H9 (cell line): ENCODE measurements at regions not wholly inside any gene's neighbourhood (a gene's known extent, or its start where the extent isn't known, plus 50 kb on each side); places are given as distances from the start of the nearest gene placed in this dataset.

Source experiments
- DNase-seq: peaks from one replicate; pipeline ENCODE4 v3.0.0-alpha.2; 2017
- H2AFZ ChIP-seq: one replicate; pipeline ENCODE4 v1.6.1; 2013; ENCODE audit warnings: mild to moderate bottlenecking, low read length, control low read depth, moderate library complexity
- H2AK5ac ChIP-seq: 2 replicates; pipeline ENCODE4 v1.6.1; 2013; ENCODE audit warnings: low read length, control low read depth, mixed read lengths; ENCODE audit not compliant: insufficient read length
- H2BK120ac ChIP-seq: one replicate; pipeline ENCODE4 v1.6.1; 2013; ENCODE audit warnings: low read depth, mild to moderate bottlenecking, low read length, control low read depth, inconsistent platforms; ENCODE audit not compliant: poor library complexity, severe bottlenecking
- H2BK12ac ChIP-seq: 2 replicates; pipeline ENCODE4 v1.6.1; 2013; ENCODE audit warnings: low read length, control low read depth, mixed read lengths, low read depth; ENCODE audit not compliant: insufficient read length
- H2BK15ac ChIP-seq: 2 replicates; pipeline ENCODE4 v1.6.1; 2013; ENCODE audit warnings: low read depth, low read length, control low read depth
- H2BK20ac ChIP-seq: one replicate; pipeline ENCODE4 v1.6.1; 2013; ENCODE audit warnings: low read depth, mild to moderate bottlenecking, low read length, control low read depth, inconsistent platforms; ENCODE audit not compliant: poor library complexity, severe bottlenecking
- H2BK5ac ChIP-seq: 2 replicates; pipeline ENCODE4 v1.6.1; 2013; ENCODE audit warnings: low read length, control low read depth, mixed read lengths; ENCODE audit not compliant: insufficient read length
- H3K14ac ChIP-seq: 2 replicates; pipeline ENCODE4 v1.6.1; 2013; ENCODE audit warnings: low read length, control low read depth; ENCODE audit not compliant: insufficient read depth
- H3K18ac ChIP-seq: 2 replicates; pipeline ENCODE4 v1.6.1; 2013; ENCODE audit warnings: low read depth, mild to moderate bottlenecking, mixed read lengths, low read length, control low read depth; ENCODE audit not compliant: insufficient read length
- H3K23ac ChIP-seq: 2 replicates; pipeline ENCODE4 v1.6.1; 2013; ENCODE audit warnings: low read length, control low read depth, mixed read lengths, low read depth; ENCODE audit not compliant: insufficient read length
- H3K23me2 ChIP-seq: 2 replicates; pipeline ENCODE4 v1.6.1; 2013; ENCODE audit warnings: low read depth, mild to moderate bottlenecking, mixed read lengths, low read length, control low read depth; ENCODE audit not compliant: insufficient read length, poor library complexity, severe bottlenecking
- H3K27ac ChIP-seq: 2 replicates; pipeline ENCODE4 v1.5.1; 2013; ENCODE audit warnings: low read length, control low read depth, mixed read lengths, low read depth; ENCODE audit not compliant: insufficient read length
- H3K27me3 ChIP-seq: 2 replicates; pipeline ENCODE4 v1.6.1; 2013; ENCODE audit warnings: low read length, control low read depth, inconsistent platforms; ENCODE audit not compliant: insufficient read depth
- H3K4ac ChIP-seq: 2 replicates; pipeline ENCODE4 v1.6.1; 2013; ENCODE audit warnings: low read depth, mild to moderate bottlenecking, control low read depth, inconsistent platforms, low read length, moderate library complexity
- H3K4me1 ChIP-seq: 2 replicates; pipeline ENCODE4 v1.6.1; 2013; ENCODE audit warnings: low read length, control low read depth, inconsistent platforms; ENCODE audit not compliant: insufficient read depth
- H3K4me2 ChIP-seq: 2 replicates; pipeline ENCODE4 v1.6.1; 2013; ENCODE audit warnings: low read length, control low read depth, mixed read lengths; ENCODE audit not compliant: insufficient read length, insufficient read depth
- H3K56ac ChIP-seq: 2 replicates; pipeline ENCODE4 v1.6.1; 2013; ENCODE audit warnings: low read depth, mild to moderate bottlenecking, mixed read lengths, low read length, control low read depth; ENCODE audit not compliant: insufficient read length
- H3K79me1 ChIP-seq: 2 replicates; pipeline ENCODE4 v1.6.1; 2013; ENCODE audit warnings: low read depth, mild to moderate bottlenecking, moderate library complexity, low read length, control low read depth, inconsistent platforms; ENCODE audit not compliant: insufficient read depth, poor library complexity, severe bottlenecking
- H3K79me2 ChIP-seq: 2 replicates; pipeline ENCODE4 v1.6.1; 2013; ENCODE audit warnings: low read length, control low read depth, inconsistent platforms; ENCODE audit not compliant: insufficient read depth
- H3K9ac ChIP-seq: 2 replicates; pipeline ENCODE4 v1.6.1; 2013; ENCODE audit warnings: low read length, control low read depth, mixed read lengths; ENCODE audit not compliant: insufficient read length; ENCODE audit errors: extremely low read depth
- H3K9me3 ChIP-seq: one replicate; pipeline ENCODE4 v1.6.1; 2013; ENCODE audit warnings: low read depth, low read length, inconsistent platforms; ENCODE audit not compliant: control insufficient read depth
- H3T11ph ChIP-seq: one replicate; pipeline ENCODE4 v1.6.1; 2013; ENCODE audit warnings: mild to moderate bottlenecking, low read length, control low read depth, inconsistent platforms
- H4K20me1 ChIP-seq: one replicate; pipeline ENCODE4 v1.6.1; 2013; ENCODE audit not compliant: control insufficient read depth, insufficient read length, insufficient read depth
- H4K5ac ChIP-seq: 2 replicates; pipeline ENCODE4 v1.6.1; 2013; ENCODE audit warnings: low read depth, mild to moderate bottlenecking, mixed read lengths, low read length, control low read depth; ENCODE audit not compliant: insufficient read length
- H4K8ac ChIP-seq: replicated peaks from 2 replicates; pipeline ENCODE4 v1.6.1; 2013; ENCODE audit warnings: low read length, control low read depth, mixed read lengths, low read depth; ENCODE audit not compliant: insufficient read length
- H4K91ac ChIP-seq: 2 replicates; pipeline ENCODE4 v1.6.1; 2013; ENCODE audit warnings: low read depth, mild to moderate bottlenecking, moderate library complexity, mixed read lengths, low read length, control low read depth; ENCODE audit not compliant: insufficient read length
- H3K27ac Mint-ChIP-seq, 3 experiments: 2 replicates in 2 of 3; 3 replicates in 1 of 3; pipeline ENCODE4 v1.8.0; 2020 to 2021; ENCODE audit warnings: mixed read lengths in 3 of 3, mild to moderate bottlenecking in 1 of 3, moderate library complexity in 1 of 3
- H3K27me3 Mint-ChIP-seq: 2 replicates; pipeline ENCODE4 v1.8.0; 2021; ENCODE audit warnings: low read depth, mild to moderate bottlenecking, moderate library complexity, mixed read lengths
- H3K36me3 Mint-ChIP-seq, 3 experiments: 2 replicates in 2 of 3; 3 replicates in 1 of 3; pipeline ENCODE4 v1.8.0; 2020 to 2021; ENCODE audit warnings: low read depth in 3 of 3, mixed read lengths in 3 of 3; ENCODE audit not compliant: insufficient read depth in 1 of 3
- H3K4me1 Mint-ChIP-seq, 2 experiments: 2 replicates each; pipeline ENCODE4 v1.8.0; 2020; ENCODE audit warnings: mixed read lengths in 2 of 2
- H3K4me3 Mint-ChIP-seq, 2 experiments: 2 replicates in 1 of 2; 3 replicates in 1 of 2; pipeline ENCODE4 v1.8.0; 2020 to 2021; ENCODE audit warnings: mild to moderate bottlenecking in 2 of 2, mixed read lengths in 2 of 2, moderate library complexity in 1 of 2
- H3K9me3 Mint-ChIP-seq, 2 experiments: 2 replicates in 1 of 2; 3 replicates in 1 of 2; pipeline ENCODE4 v1.8.0; 2020; ENCODE audit warnings: mild to moderate bottlenecking in 2 of 2, mixed read lengths in 2 of 2, moderate library complexity in 1 of 2
- CTCF ChIP-seq: fragments of 200-600 bp; sonication (generic); conservative IDR thresholded peaks from 3 replicates; pipeline ENCODE4 v1.8.0; 2021; ENCODE audit warnings: antibody characterized with exemption, mild to moderate bottlenecking
- WGBS: extraction: QIAGEN DNeasy Blood & Tissue Kit; methylation state at CpG from one replicate; pipeline ENCODE4 v1.1.7; 2013; ENCODE audit warnings: missing lambda C conversion rate, low lambda C conversion rate, mixed read lengths; ENCODE audit not compliant: insufficient read length; ENCODE audit errors: extremely low coverage; 5-methylcytosine and 5-hydroxymethylcytosine counted together

- Mint-ChIP-seq H3K4me1 (peaks cover 10 to 15% of the 10 kb centered on the region in 2 experiments), H3K36me3 (no peaks in the 10 kb centered on the region), H3K4me3 (no peak overlapping the region), H3K27me3 (no peaks in the 10 kb centered on the region), H3K9me3 (no peaks in the 10 kb centered on the region), H3K27ac (peak overlapping the region in 2 of 3 experiments; percentile 83 to 84; a peak in 5 of 7 replicates)
- H3K14ac ChIP-seq = no peak overlapping the region
- H3K4me1 ChIP-seq = 0 out of 2 replicates have a peak, but pooled peaks cover 4% of the 10 kb centered on the region
- no peak overlapping the region for H3K4ac ChIP-seq
- no peaks in the 10 kb centered on the region for H3K9me3 ChIP-seq
- peak; percentile 30 for DNase-seq
- no peak overlapping the region for H2BK15ac ChIP-seq
- no peak for TF ChIP-seq CTCF
- H2BK20ac ChIP-seq = no peak overlapping the region
- no peaks in the 10 kb centered on the region for H4K20me1 ChIP-seq
- no peak overlapping the region for H3K4me2 ChIP-seq
- no peak overlapping the region for H2BK12ac ChIP-seq
- H2BK120ac ChIP-seq = no peak overlapping the region
- H2AFZ ChIP-seq = peak overlapping the region; percentile 62
- no peak overlapping the region for H3K23ac ChIP-seq
- no peak overlapping the region for H4K8ac ChIP-seq
- no peaks in the 10 kb centered on the region for H3K79me2 ChIP-seq
- H3K27ac ChIP-seq = no peak overlapping the region
- H3K79me1 ChIP-seq = no peaks in the 10 kb centered on the region
- H3K23me2 ChIP-seq = no peaks in the 10 kb centered on the region
- H3K27me3 ChIP-seq = no peaks in the 10 kb centered on the region
- no peak overlapping the region for H3K56ac ChIP-seq
- H3K9ac ChIP-seq = no peak overlapping the region
- no peak overlapping the region for H3K18ac ChIP-seq
- H4K5ac ChIP-seq = no peak overlapping the region
- H4K91ac ChIP-seq = no peak overlapping the region
- WGBS = no CpG with 5 or more reads among the region's 3 CpGs
- no peak overlapping the region for H2BK5ac ChIP-seq
- no peak overlapping the region for H3T11ph ChIP-seq
- H2AK5ac ChIP-seq = no peak overlapping the region
These were observed 220.2 kb upstream of the CEP162 start for GRCh38 chr6:84447651-84448050.
